ENCODE measurements at regions not wholly inside any gene's neighbourhood (a gene's known extent, or its start where the extent isn't known, plus 50 kb on each side); places are given as distances from the start of the nearest gene placed in this dataset.

DNA sequence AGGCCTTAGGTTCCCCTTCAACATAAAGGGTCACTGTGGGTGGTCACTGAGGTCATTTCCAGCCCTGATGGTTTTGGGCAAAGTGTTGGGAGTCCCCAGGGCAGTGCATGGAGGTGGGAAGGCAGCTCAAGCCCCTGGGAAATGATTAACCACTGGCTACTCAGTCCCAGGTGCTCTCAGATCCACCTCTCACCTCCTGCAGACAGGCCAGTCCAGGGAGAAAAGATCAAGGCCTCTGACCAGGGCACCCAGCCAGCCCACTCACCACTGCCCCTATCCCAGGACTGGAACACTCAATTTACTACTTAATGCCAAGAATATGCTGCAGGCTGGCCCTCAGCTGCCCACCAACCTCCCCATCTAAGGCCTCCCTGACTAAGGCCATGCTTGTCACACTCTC, 1307.9 kb downstream of the UQCRFS1 start:
- POLR2A ChIA-PET: no interaction called here
- no peaks in the 10 kb centered on the region for H3K27me3 ChIP-seq (ENCODE audit: control insufficient read depth, insufficient read depth, low read length)
- CTCF ChIA-PET: no interaction called here
- no peak overlapping the region for H3K4me3 ChIP-seq (ENCODE audit: low read depth, low read length)
- H3K36me3 ChIP-seq (ENCODE audit: control insufficient read depth, insufficient read depth, low read length): no peaks in the 10 kb centered on the region
- no peak for DNase-seq (ENCODE audit: low read depth)
- TF ChIP-seq, protein P1, sequence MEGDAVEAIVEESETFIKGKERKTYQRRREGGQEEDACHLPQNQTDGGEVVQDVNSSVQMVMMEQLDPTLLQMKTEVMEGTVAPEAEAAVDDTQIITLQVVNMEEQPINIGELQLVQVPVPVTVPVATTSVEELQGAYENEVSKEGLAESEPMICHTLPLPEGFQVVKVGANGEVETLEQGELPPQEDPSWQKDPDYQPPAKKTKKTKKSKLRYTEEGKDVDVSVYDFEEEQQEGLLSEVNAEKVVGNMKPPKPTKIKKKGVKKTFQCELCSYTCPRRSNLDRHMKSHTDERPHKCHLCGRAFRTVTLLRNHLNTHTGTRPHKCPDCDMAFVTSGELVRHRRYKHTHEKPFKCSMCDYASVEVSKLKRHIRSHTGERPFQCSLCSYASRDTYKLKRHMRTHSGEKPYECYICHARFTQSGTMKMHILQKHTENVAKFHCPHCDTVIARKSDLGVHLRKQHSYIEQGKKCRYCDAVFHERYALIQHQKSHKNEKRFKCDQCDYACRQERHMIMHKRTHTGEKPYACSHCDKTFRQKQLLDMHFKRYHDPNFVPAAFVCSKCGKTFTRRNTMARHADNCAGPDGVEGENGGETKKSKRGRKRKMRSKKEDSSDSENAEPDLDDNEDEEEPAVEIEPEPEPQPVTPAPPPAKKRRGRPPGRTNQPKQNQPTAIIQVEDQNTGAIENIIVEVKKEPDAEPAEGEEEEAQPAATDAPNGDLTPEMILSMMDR (IDR thresholded peaks at IDR 0.05; ENCODE audit: insufficient read depth, low read depth, low read length): no peak

DNA sequence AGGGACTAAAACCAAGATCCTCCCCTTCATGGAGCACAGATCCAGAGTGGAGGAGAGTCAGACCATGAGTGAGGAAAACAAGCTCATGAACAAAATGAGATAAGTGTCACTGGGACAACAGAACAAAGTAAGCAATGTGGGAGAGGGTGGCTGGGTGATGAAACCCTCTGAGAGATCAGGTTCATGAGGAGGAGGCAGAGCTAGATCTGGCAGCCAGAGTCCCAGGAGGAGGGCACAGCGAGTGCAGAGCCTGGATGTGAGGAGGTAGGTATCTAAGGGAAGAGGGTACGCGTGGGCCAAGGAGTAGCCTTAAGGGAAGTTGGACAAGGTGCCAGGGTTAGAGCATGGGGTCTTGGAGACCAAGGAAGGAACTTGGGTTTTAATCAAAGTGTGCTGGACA, 1311.9 kb downstream of the UQCRFS1 start:
- TF ChIP-seq, protein P1 (IDR thresholded peaks at IDR 0.05; ENCODE audit: insufficient read depth, low read depth, low read length): no peak
- H3K4me3 ChIP-seq (ENCODE audit: low read depth, low read length): no peak overlapping the region
- no peaks in the 10 kb centered on the region for H3K27me3 ChIP-seq (ENCODE audit: control insufficient read depth, insufficient read depth, low read length)
- no peaks in the 10 kb centered on the region for H3K36me3 ChIP-seq (ENCODE audit: control insufficient read depth, insufficient read depth, low read length)
- ChIA-PET POLR2A (no interaction called here), CTCF (no interaction called here)
- DNase-seq (ENCODE audit: low read depth): no peak

- ChIA-PET POLR2A (no interaction called here), CTCF (no interaction called here)
- DNase-seq (ENCODE audit: low read depth): no peak
Observed at GRCh38 chr19:27896091-27896490, 1316.9 kb downstream of the UQCRFS1 start.

GRCh38 chr19:27894906-27895754, 1317.8 kb downstream of the UQCRFS1 start:
- H3K4me3 ChIP-seq (ENCODE audit: low read depth, low read length): no peak overlapping the region
- TF ChIP-seq, protein P1 (IDR thresholded peaks at IDR 0.05; ENCODE audit: insufficient read depth, low read depth, low read length): no peak
- H3K36me3 ChIP-seq (ENCODE audit: control insufficient read depth, insufficient read depth, low read length): no peaks in the 10 kb centered on the region
- ChIA-PET CTCF (no interaction called here), POLR2A (no interaction called here)
- no peaks in the 10 kb centered on the region for H3K27me3 ChIP-seq (ENCODE audit: control insufficient read depth, insufficient read depth, low read length)
- DNase-seq (ENCODE audit: low read depth): no peak

More at GRCh38 chr19:27896091-27896490, 1316.9 kb downstream of the UQCRFS1 start:
- Histone ChIP-seq H3K27me3 (ENCODE audit: control insufficient read depth, insufficient read depth, low read length) (no peaks in the 10 kb centered on the region), H3K4me3 (ENCODE audit: low read depth, low read length) (no peak overlapping the region), H3K36me3 (ENCODE audit: control insufficient read depth, insufficient read depth, low read length) (no peaks in the 10 kb centered on the region)
- TF ChIP-seq, protein P1 (IDR thresholded peaks at IDR 0.05; ENCODE audit: insufficient read depth, low read depth, low read length): no peak

- TF ChIP-seq, protein P1 (IDR thresholded peaks at IDR 0.05; ENCODE audit: insufficient read depth, low read depth, low read length): no peak
- no peaks in the 10 kb centered on the region for H3K36me3 ChIP-seq (ENCODE audit: control insufficient read depth, insufficient read depth, low read length)
- ChIA-PET POLR2A (no interaction called here), CTCF (interaction anchor here (0.5 kb wide), 1 partner anchor 1221 kb away, joined by 3 read pairs; no protein-coding TSS in a partner anchor)
- H3K4me3 ChIP-seq (ENCODE audit: low read depth, low read length): no peak overlapping the region
- H3K27me3 ChIP-seq (ENCODE audit: control insufficient read depth, insufficient read depth, low read length): no peaks in the 10 kb centered on the region
- no peak for DNase-seq (ENCODE audit: low read depth)
Observed at GRCh38 chr19:27892500-27892899, 1320.5 kb downstream of the UQCRFS1 start.

Measured in BJ (cell line).